PC-3 (cell line): ENCODE measurements at regions not wholly inside any gene's neighbourhood (a gene's known extent, or its start where the extent isn't known, plus 50 kb on each side); places are given as distances from the start of the nearest gene placed in this dataset.

Experiments used
- ATAC-seq: fragments of 200-7000 bp; cut with Tn5 transposase; 2 replicates; pipeline ENCODE4 v1.9.1; 2020; ENCODE audit warnings: mild to moderate bottlenecking, moderate library complexity
- BruUV-seq: library from RNA; stranded (reverse); fragments of 400-500 nt; replicated peaks from 2 replicates; lab custom pipeline; 2021; lab: Mats Ljungman, UMichigan
- CTCF ChIA-PET: fragments of 300-600 bp; sonication (Branson Sonifier 250); formaldehyde crosslinking; loops from one replicate; lab custom pipeline; 2022; ENCODE audit warnings: antibody characterized with exemption; lab: Charles Lee
- POLR2A ChIA-PET: fragments of 300-600 bp; sonication (Branson Sonifier 250); formaldehyde crosslinking; loops from one replicate; lab custom pipeline; 2022; ENCODE audit warnings: antibody characterized with exemption; ENCODE audit not compliant: unreplicated experiment; lab: Charles Lee
- DNase-seq: peaks from one replicate; pipeline ENCODE4 v3.0.0-alpha.2; 2015
- H2AFZ ChIP-seq: fragments of 300-600 bp; sonication (generic); 2 replicates; pipeline ENCODE4 v1.6.0; 2016; ENCODE audit warnings: antibody characterized with exemption, low read length
- H3F3A ChIP-seq: fragments of 300-600 bp; sonication (generic); one replicate; pipeline ENCODE4 v1.6.0; 2017; ENCODE audit warnings: antibody characterized with exemption, low read length, control low read depth, mild to moderate bottlenecking; ENCODE audit not compliant: unreplicated experiment
- H3K27ac ChIP-seq: fragments of 300-600 bp; sonication (generic); 2 replicates; pipeline ENCODE4 v1.5.1; 2016; ENCODE audit warnings: mild to moderate bottlenecking, low read length
- H3K27me3 ChIP-seq: fragments of 300-600 bp; sonication (generic); 2 replicates; pipeline ENCODE4 v1.6.1; 2016; ENCODE audit warnings: low read length, mixed read lengths
- H3K36me3 ChIP-seq: fragments of 300-600 bp; sonication (generic); 2 replicates; pipeline ENCODE4 v1.6.1; 2016; ENCODE audit warnings: low read depth, mixed run types, low read length, mixed read lengths
- H3K4me1 ChIP-seq: fragments of 300-600 bp; sonication (generic); 2 replicates; pipeline ENCODE4 v1.5.1; 2016; ENCODE audit warnings: low read length; ENCODE audit not compliant: insufficient read depth
- H3K4me2 ChIP-seq: fragments of 300-600 bp; sonication (generic); 2 replicates; pipeline ENCODE4 v1.6.0; 2016; ENCODE audit warnings: low read length
- H3K4me3 ChIP-seq: fragments of 300-600 bp; sonication (generic); 2 replicates; pipeline ENCODE4 v1.5.1; 2016; ENCODE audit warnings: mild to moderate bottlenecking, low read length, mixed read lengths
- H3K79me2 ChIP-seq: fragments of 300-600 bp; sonication (generic); 2 replicates; pipeline ENCODE4 v1.6.1; 2017; ENCODE audit warnings: low read length, mixed read lengths
- H3K9ac ChIP-seq: fragments of 300-600 bp; sonication (generic); 2 replicates; pipeline ENCODE4 v1.6.0; 2016; ENCODE audit warnings: mild to moderate bottlenecking, low read length
- H3K9me2 ChIP-seq: fragments of 300-600 bp; sonication (generic); replicated peaks from 2 replicates; pipeline ENCODE4 v1.6.1; 2016; ENCODE audit warnings: mixed run types, low read length, mixed read lengths
- H3K9me3 ChIP-seq: fragments of 300-600 bp; sonication (generic); 2 replicates; pipeline ENCODE4 v1.6.1; 2016; ENCODE audit warnings: low read length, mixed read lengths
- H4K20me1 ChIP-seq: fragments of 300-600 bp; sonication (generic); 2 replicates; pipeline ENCODE4 v1.6.1; 2016; ENCODE audit warnings: low read length, mixed read lengths
- EZH2 ChIP-seq: fragments of 300-600 bp; sonication (generic); IDR thresholded peaks from one replicate; pipeline ENCODE4 v1.6.1; 2017; ENCODE audit warnings: antibody characterized with exemption, mild to moderate bottlenecking, low read length; ENCODE audit not compliant: unreplicated experiment
- EZH2phosphoT487 ChIP-seq: fragments of 300-600 bp; sonication (generic); IDR thresholded peaks from 2 replicates; pipeline ENCODE4 v1.6.1; 2018; ENCODE audit warnings: mild to moderate bottlenecking, antibody characterized with exemption, low read length, borderline replicate concordance
- intact Hi-C: fragments of 100-400 bp; cut with micrococcal nuclease; formaldehyde crosslinking; loops from 2 replicates; pipeline ENCODE4 v1.9.0; 2023
- TF ChIP-seq, protein P1 (sequence below): fragments of 300-600 bp; sonication (generic); conservative IDR thresholded peaks from 2 replicates; pipeline ENCODE4 v1.5.1; 2017; ENCODE audit warnings: antibody characterized with exemption, low read depth, mild to moderate bottlenecking, low read length

DNA sequence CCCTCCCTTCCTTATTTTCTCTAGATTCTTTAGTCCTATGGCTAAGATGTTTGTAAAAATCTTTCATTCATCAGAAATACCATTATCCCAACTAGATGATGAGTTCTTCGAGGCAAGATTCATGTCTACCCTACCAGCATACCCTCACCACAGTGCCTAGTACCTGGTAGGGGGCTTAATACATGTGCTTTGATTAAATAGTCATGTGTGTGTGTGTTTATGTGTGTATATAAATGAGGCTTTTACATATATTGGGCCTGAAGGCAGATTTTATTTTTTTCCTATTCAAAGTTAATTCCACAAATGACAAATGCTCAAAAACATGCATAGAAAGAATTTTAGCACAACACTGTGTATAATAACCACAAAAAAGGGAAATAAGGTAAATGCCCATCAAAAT, 193.0 kb upstream of the IRX3 start:
- H3K36me3 ChIP-seq = no peaks in the 10 kb centered on the region
- intact Hi-C loops = no loop called here
- ChIA-PET POLR2A (no interaction called here), CTCF (no interaction called here)
- no peaks in the 10 kb centered on the region for H3K27me3 ChIP-seq
- H4K20me1 ChIP-seq = no peaks in the 10 kb centered on the region
- TF ChIP-seq EZH2 (no peak), EZH2phosphoT487 (no peak)
- TF ChIP-seq, protein P1, sequence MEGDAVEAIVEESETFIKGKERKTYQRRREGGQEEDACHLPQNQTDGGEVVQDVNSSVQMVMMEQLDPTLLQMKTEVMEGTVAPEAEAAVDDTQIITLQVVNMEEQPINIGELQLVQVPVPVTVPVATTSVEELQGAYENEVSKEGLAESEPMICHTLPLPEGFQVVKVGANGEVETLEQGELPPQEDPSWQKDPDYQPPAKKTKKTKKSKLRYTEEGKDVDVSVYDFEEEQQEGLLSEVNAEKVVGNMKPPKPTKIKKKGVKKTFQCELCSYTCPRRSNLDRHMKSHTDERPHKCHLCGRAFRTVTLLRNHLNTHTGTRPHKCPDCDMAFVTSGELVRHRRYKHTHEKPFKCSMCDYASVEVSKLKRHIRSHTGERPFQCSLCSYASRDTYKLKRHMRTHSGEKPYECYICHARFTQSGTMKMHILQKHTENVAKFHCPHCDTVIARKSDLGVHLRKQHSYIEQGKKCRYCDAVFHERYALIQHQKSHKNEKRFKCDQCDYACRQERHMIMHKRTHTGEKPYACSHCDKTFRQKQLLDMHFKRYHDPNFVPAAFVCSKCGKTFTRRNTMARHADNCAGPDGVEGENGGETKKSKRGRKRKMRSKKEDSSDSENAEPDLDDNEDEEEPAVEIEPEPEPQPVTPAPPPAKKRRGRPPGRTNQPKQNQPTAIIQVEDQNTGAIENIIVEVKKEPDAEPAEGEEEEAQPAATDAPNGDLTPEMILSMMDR = no peak
- H3K27ac ChIP-seq = no peak overlapping the region
- H3K9me2 ChIP-seq = no peaks in the 10 kb centered on the region
- no peaks in the 10 kb centered on the region for H3F3A ChIP-seq
- H3K4me3 ChIP-seq = no peak overlapping the region
- no peaks in the 10 kb centered on the region for H3K4me1 ChIP-seq
- no peak overlapping the region for H2AFZ ChIP-seq
- DNase-seq (no peak), ATAC-seq (no peak)
- BruUV-seq = no TSS peak
- H3K9ac ChIP-seq = no peak overlapping the region
- no peaks in the 10 kb centered on the region for H3K9me3 ChIP-seq
- no peaks in the 10 kb centered on the region for H3K79me2 ChIP-seq
- no peak overlapping the region for H3K4me2 ChIP-seq

DNA sequence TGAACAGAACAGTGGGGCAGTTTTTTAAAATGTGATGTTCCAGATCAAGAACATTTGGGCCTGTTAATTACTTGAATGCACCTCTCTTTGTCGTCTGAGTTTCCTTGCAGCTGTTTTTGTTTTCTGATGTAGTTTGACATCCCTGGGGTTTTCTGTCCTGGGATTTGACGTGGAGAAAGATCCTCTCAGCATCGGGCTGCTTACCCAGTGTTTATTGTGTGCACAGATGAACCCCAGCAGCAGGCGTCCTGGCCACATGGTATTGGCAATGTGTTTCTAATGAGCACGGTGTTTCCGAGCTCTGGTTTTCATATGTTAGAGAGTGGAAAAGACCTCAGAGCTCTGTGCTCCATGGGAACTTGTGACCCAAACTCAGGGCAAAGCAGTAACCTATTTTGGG, 191.1 kb upstream of the IRX3 start:
- no peaks in the 10 kb centered on the region for H3K4me1 ChIP-seq
- H3F3A ChIP-seq = no peaks in the 10 kb centered on the region
- H2AFZ ChIP-seq = no peak overlapping the region
- H3K27ac ChIP-seq = no peak overlapping the region
- no peak overlapping the region for H3K4me3 ChIP-seq
- no peak for DNase-seq
- no peaks in the 10 kb centered on the region for H3K9me2 ChIP-seq
- no peaks in the 10 kb centered on the region for H3K79me2 ChIP-seq
- BruUV-seq = no TSS peak
- no peaks in the 10 kb centered on the region for H3K27me3 ChIP-seq
- no peaks in the 10 kb centered on the region for H3K36me3 ChIP-seq
- no peak overlapping the region for H3K4me2 ChIP-seq
- TF ChIP-seq EZH2 (no peak), EZH2phosphoT487 (no peak)
- TF ChIP-seq, protein P1 = no peak
- no peak overlapping the region for H3K9ac ChIP-seq
- intact Hi-C loops = no loop called here
- H3K9me3 ChIP-seq = no peaks in the 10 kb centered on the region
- no peaks in the 10 kb centered on the region for H4K20me1 ChIP-seq
- ChIA-PET CTCF (no interaction called here), POLR2A (no interaction called here)
- ATAC-seq = no peak

DNA sequence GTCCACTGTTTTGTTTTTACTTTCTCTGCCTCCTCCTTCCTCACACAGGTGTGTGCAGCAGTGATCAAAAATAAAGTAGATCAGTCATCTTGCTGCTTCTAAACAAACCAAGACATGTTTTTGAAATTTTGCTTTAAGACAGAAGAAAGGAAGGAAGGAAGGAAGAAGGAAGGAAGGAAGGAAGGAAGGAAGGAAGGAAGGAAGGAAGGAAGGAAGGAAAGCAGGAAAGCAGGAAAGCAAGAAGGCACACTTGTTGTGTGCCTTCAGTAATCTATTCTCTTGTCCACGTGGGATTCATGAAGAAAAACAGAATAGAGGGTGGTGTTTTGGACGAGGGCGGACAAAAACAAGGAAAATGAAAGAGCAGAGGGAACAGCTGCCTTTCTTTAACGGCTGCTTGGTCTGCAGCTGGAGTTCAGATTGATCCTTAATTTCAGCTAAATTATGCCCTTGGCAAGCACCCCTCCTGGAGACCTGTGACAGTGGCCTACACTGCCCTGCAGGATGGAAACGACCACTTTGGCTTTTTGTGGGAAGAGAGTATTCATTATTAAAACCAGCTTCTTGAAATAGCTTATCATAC, 188.5 kb upstream of the IRX3 start:
- H3K9me3 ChIP-seq = no peaks in the 10 kb centered on the region
- H3K9me2 ChIP-seq = no peaks in the 10 kb centered on the region
- DNase-seq (no peak), ATAC-seq (no peak)
- H4K20me1 ChIP-seq = no peaks in the 10 kb centered on the region
- TF ChIP-seq EZH2phosphoT487 (no peak), EZH2 (no peak)
- TF ChIP-seq, protein P1 = no peak
- no peaks in the 10 kb centered on the region for H3K79me2 ChIP-seq
- ChIA-PET CTCF (no interaction called here), POLR2A (no interaction called here)
- no TSS peak for BruUV-seq
- intact Hi-C loops = no loop called here
- no peak overlapping the region for H2AFZ ChIP-seq
- no peaks in the 10 kb centered on the region for H3K36me3 ChIP-seq
- H3K27me3 ChIP-seq = no peaks in the 10 kb centered on the region
- no peak overlapping the region for H3K27ac ChIP-seq
- H3K4me1 ChIP-seq = no peaks in the 10 kb centered on the region
- no peak overlapping the region for H3K4me3 ChIP-seq
- H3K4me2 ChIP-seq = no peak overlapping the region
- no peaks in the 10 kb centered on the region for H3F3A ChIP-seq
- H3K9ac ChIP-seq = no peak overlapping the region
